ENCODE measurements at regions not wholly inside any gene's neighbourhood (a gene's known extent, or its start where the extent isn't known, plus 50 kb on each side); places are given as distances from the start of the nearest gene placed in this dataset.

- Mint-ChIP-seq H3K36me3 (ENCODE audit: low read depth) (no peaks in the 10 kb centered on the region), H3K4me1 (ENCODE audit: low read depth) (no peaks in the 10 kb centered on the region), H3K4me3 (ENCODE audit: unreplicated experiment) (no peak overlapping the region), H3K27me3 (ENCODE audit: low read depth) (peaks cover 3% of the 10 kb centered on the region), H3K27ac (ENCODE audit: unreplicated experiment) (no peak overlapping the region), H3K9me3 (ENCODE audit: low read depth) (peaks cover 9% of the 10 kb centered on the region)
- TF ChIP-seq CTCF (IDR thresholded peaks at IDR 0.05), result no peak
- DNase-seq (ENCODE audit: low spot score), result no peak
Measured at GRCh38 chr2:72051971-72052505, 95.6 kb downstream of the CYP26B1 start.

GRCh38 chr2:72051204-72051603 is 96.5 kb downstream of the CYP26B1 start:
- TF ChIP-seq CTCF (IDR thresholded peaks at IDR 0.05), result no peak
- no peaks in the 10 kb centered on the region for H3K36me3 Mint-ChIP-seq (ENCODE audit: low read depth)
- H3K9me3 Mint-ChIP-seq (ENCODE audit: low read depth), result peaks cover 9% of the 10 kb centered on the region
- no peak for DNase-seq (ENCODE audit: low spot score)
- no peak overlapping the region for H3K27ac Mint-ChIP-seq (ENCODE audit: unreplicated experiment)
- no peak overlapping the region for H3K4me3 Mint-ChIP-seq (ENCODE audit: unreplicated experiment)
- no peaks in the 10 kb centered on the region for H3K27me3 Mint-ChIP-seq (ENCODE audit: low read depth)
- no peaks in the 10 kb centered on the region for H3K4me1 Mint-ChIP-seq (ENCODE audit: low read depth)

- H3K36me3 Mint-ChIP-seq (ENCODE audit: low read depth), result no peaks in the 10 kb centered on the region
- no peaks in the 10 kb centered on the region for H3K27me3 Mint-ChIP-seq (ENCODE audit: low read depth)
- no peak overlapping the region for H3K27ac Mint-ChIP-seq (ENCODE audit: unreplicated experiment)
- H3K4me1 Mint-ChIP-seq (ENCODE audit: low read depth), result no peaks in the 10 kb centered on the region
- no peak overlapping the region for H3K4me3 Mint-ChIP-seq (ENCODE audit: unreplicated experiment)
- DNase-seq (ENCODE audit: low spot score), result no peak
- peaks cover 9% of the 10 kb centered on the region for H3K9me3 Mint-ChIP-seq (ENCODE audit: low read depth)
- TF ChIP-seq CTCF (IDR thresholded peaks at IDR 0.05), result no peak
Measured at GRCh38 chr2:72050734-72051133, 96.9 kb downstream of the CYP26B1 start.

- DNase-seq (ENCODE audit: low spot score), result no peak
- H3K27ac Mint-ChIP-seq (ENCODE audit: unreplicated experiment), result no peak overlapping the region
- H3K27me3 Mint-ChIP-seq (ENCODE audit: low read depth), result peaks cover 1% of the 10 kb centered on the region
- H3K4me3 Mint-ChIP-seq (ENCODE audit: unreplicated experiment), result no peak overlapping the region
- no peaks in the 10 kb centered on the region for H3K4me1 Mint-ChIP-seq (ENCODE audit: low read depth)
- H3K9me3 Mint-ChIP-seq (ENCODE audit: low read depth), result peaks cover 23% of the 10 kb centered on the region
- no peak for TF ChIP-seq CTCF (IDR thresholded peaks at IDR 0.05)
- peaks cover 2% of the 10 kb centered on the region for H3K36me3 Mint-ChIP-seq (ENCODE audit: low read depth)
Measured at GRCh38 chr2:72048881-72049477, 98.7 kb downstream of the CYP26B1 start.

GRCh38 chr2:72043985-72044384 is 103.7 kb downstream of the CYP26B1 start:
- DNase-seq (ENCODE audit: low spot score), result no peak
- Mint-ChIP-seq H3K9me3 (ENCODE audit: low read depth) (peaks cover 31% of the 10 kb centered on the region), H3K4me1 (ENCODE audit: low read depth) (no peaks in the 10 kb centered on the region), H3K36me3 (ENCODE audit: low read depth) (peaks cover 7% of the 10 kb centered on the region), H3K4me3 (ENCODE audit: unreplicated experiment) (no peak overlapping the region), H3K27me3 (ENCODE audit: low read depth) (peaks cover 9% of the 10 kb centered on the region), H3K27ac (ENCODE audit: unreplicated experiment) (no peak overlapping the region)
- no peak for TF ChIP-seq CTCF (IDR thresholded peaks at IDR 0.05)
